GM12878 (cell line): ENCODE measurements at regions not wholly inside any gene's neighbourhood (a gene's known extent, or its start where the extent isn't known, plus 50 kb on each side); places are given as distances from the start of the nearest gene placed in this dataset.

Experiments used
- ATAC-seq: fragments of 200-7000 bp; cut with Tn5 transposase; 3 replicates; pipeline ENCODE4 v1.9.1; 2020; ENCODE audit warnings: mild to moderate bottlenecking, moderate library complexity
- BruUV-seq: library from RNA; stranded (reverse); fragments of 400-500 nt; replicated peaks from 2 replicates; lab custom pipeline; 2021; lab: Mats Ljungman, UMichigan
- CTCF ChIA-PET: fragments of 300-600 bp; sonication (Branson Sonifier 250); formaldehyde crosslinking; extraction: SDS; loops from one replicate; lab custom pipeline; 2021; ENCODE audit warnings: inconsistent platforms; lab: Yijun Ruan, JAX
- POLR2A ChIA-PET: fragments of 350-600 bp; formaldehyde crosslinking; extraction: SDS; loops from one replicate; lab custom pipeline; 2021; ENCODE audit warnings: inconsistent platforms; lab: Charles Lee
- RAD21 ChIA-PET: fragments of 300-600 bp; sonication (Branson Sonifier 250); formaldehyde crosslinking; loops from one replicate; lab custom pipeline; 2023; ENCODE audit warnings: antibody characterized with exemption; ENCODE audit not compliant: unreplicated experiment; lab: Charles Lee
- SMC1A ChIA-PET: fragments of 300-600 bp; sonication (Branson Sonifier 250); formaldehyde crosslinking; loops from one replicate; lab custom pipeline; 2023; ENCODE audit not compliant: unreplicated experiment, uncharacterized antibody; lab: Charles Lee
- DNase-seq: peaks from one replicate; pipeline ENCODE4 v3.0.0-alpha.2; 2011; ENCODE audit warnings: low read depth, low spot score
- FAIRE-seq: peaks from 3 replicates; lab custom pipeline; 2011; peaks lifted over from hg19 to GRCh38; lab: Jason Lieb, UNC
- H2AFZ ChIP-seq: 2 replicates; pipeline ENCODE4 v1.6.0; 2011; ENCODE audit warnings: low read depth, low read length, control low read depth; ENCODE audit not compliant: control insufficient read depth
- H3K27ac ChIP-seq: 2 replicates; pipeline ENCODE4 v1.5.1; 2011; ENCODE audit warnings: control low read depth; ENCODE audit not compliant: control insufficient read depth, insufficient read depth
- H3K27me3 ChIP-seq, 2 experiments: replicated peaks in 1 of 2; 2 replicates each; pipeline versions ENCODE4 v1.6.0 to v1.6.1; 2011; ENCODE audit warnings: low read length in 1 of 2; ENCODE audit not compliant: control insufficient read depth in 2 of 2, insufficient read depth in 2 of 2
- H3K36me3 ChIP-seq, 2 experiments: 2 replicates each; pipeline ENCODE4 v1.5.1; 2011; ENCODE audit warnings: low read length in 1 of 2; ENCODE audit not compliant: control insufficient read depth in 2 of 2, insufficient read depth in 2 of 2
- H3K4me1 ChIP-seq: 2 replicates; pipeline ENCODE4 v1.6.1; 2011; ENCODE audit warnings: mild to moderate bottlenecking, low read length, moderate library complexity, mixed read lengths; ENCODE audit not compliant: control insufficient read depth, insufficient read depth
- H3K4me2 ChIP-seq: 2 replicates; pipeline ENCODE4 v1.6.0; 2011; ENCODE audit warnings: control low read depth; ENCODE audit not compliant: control insufficient read depth, insufficient read depth
- H3K4me3 ChIP-seq: fragments of 200-600 bp; sonication (generic); 2 replicates; pipeline ENCODE4 v1.5.1; 2016
- H3K79me2 ChIP-seq: 2 replicates; pipeline ENCODE4 v1.6.0; 2011; ENCODE audit warnings: low read length; ENCODE audit not compliant: control insufficient read depth, insufficient read depth
- H3K9ac ChIP-seq: 2 replicates; pipeline ENCODE4 v1.8.0; 2011; ENCODE audit warnings: low read length, control low read depth, mixed read lengths; ENCODE audit not compliant: control insufficient read depth, insufficient read depth
- H3K9me3 ChIP-seq: replicated peaks from 3 replicates; pipeline ENCODE4 v1.5.1; 2011; ENCODE audit warnings: mild to moderate bottlenecking, low read length; ENCODE audit not compliant: control insufficient read depth, insufficient read depth
- H4K20me1 ChIP-seq: 2 replicates; pipeline ENCODE4 v1.6.0; 2011; ENCODE audit not compliant: control insufficient read depth, insufficient read depth
- ETV6 ChIP-seq, 2 experiments: fragments of 450-650 bp in 1 of 2; IDR thresholded peaks in 1 of 2; conservative IDR thresholded peaks in 1 of 2; 2 replicates each; pipeline ENCODE4 v1.6.1; 2014; ENCODE audit warnings: antibody characterized with exemption in 1 of 2, borderline replicate concordance in 1 of 2, low read depth in 1 of 2, mild to moderate bottlenecking in 1 of 2, moderate library complexity in 1 of 2
- IRF3 ChIP-seq: fragments of 450-650 bp; IDR thresholded peaks from 2 replicates; pipeline ENCODE4 v1.6.1; 2014; ENCODE audit warnings: mild to moderate bottlenecking
- SMAD1 ChIP-seq: fragments of 450-650 bp; IDR thresholded peaks from 2 replicates; pipeline ENCODE4 v1.6.1; 2018; ENCODE audit warnings: mild to moderate bottlenecking, low read depth; ENCODE audit not compliant: partially characterized antibody
- ZNF384 ChIP-seq: IDR thresholded peaks from 2 replicates; pipeline ENCODE4 v1.6.1; 2012; ENCODE audit warnings: low read depth, mild to moderate bottlenecking, low read length, improper control_type of control experiment, borderline replicate concordance
- WGBS: methylation state at CpG from one replicate; pipeline ENCODE4 v1.1.6; 2016; ENCODE audit warnings: low lambda C conversion rate; ENCODE audit not compliant: insufficient replicate concordance, insufficient coverage; ENCODE audit errors: missing lambda C conversion rate; 5-methylcytosine and 5-hydroxymethylcytosine counted together
- in situ Hi-C: fragments of 300-500 bp; cut with MboI; formaldehyde crosslinking; loops from 9 replicates; pipeline ENCODE4 v1.14.3; 2018; ENCODE audit warnings: mixed read lengths
- intact Hi-C: fragments of 100-400 bp; cut with micrococcal nuclease; formaldehyde crosslinking; loops from one replicate; pipeline ENCODE4 v1.14.2; 2022; ENCODE audit not compliant: unreplicated experiment

- ATAC-seq: no peak
- intact Hi-C loops: no loop called here
- FAIRE-seq: no peak
- CTCF ChIA-PET: interaction anchor here (0.9 kb wide), 1 partner anchor 13 kb away, joined by 3 read pairs; no protein-coding TSS in a partner anchor
- H3K9ac ChIP-seq: no peak overlapping the region
- SMC1A ChIA-PET: interaction anchor here (0.8 to 1.1 kb wide), 2 partner anchors 18 to 208 kb away, joined by 3 read pairs; no protein-coding TSS in a partner anchor
- in situ Hi-C loops: no loop called here
- H3K36me3 ChIP-seq: no peaks in the 10 kb centered on the region
- H3K79me2 ChIP-seq: no peaks in the 10 kb centered on the region
- WGBS: 49% methylated on average over 2 of the region's 2 CpGs
- no peak overlapping the region for H3K4me3 ChIP-seq
- H3K27ac ChIP-seq: no peak overlapping the region
- H3K4me1 ChIP-seq: no peaks in the 10 kb centered on the region
- H3K27me3 ChIP-seq: no peaks in the 10 kb centered on the region
- DNase-seq: no peak
- H3K9me3 ChIP-seq: no peaks in the 10 kb centered on the region
- no peak overlapping the region for H3K4me2 ChIP-seq
- RAD21 ChIA-PET: no interaction called here
- H2AFZ ChIP-seq: no peak overlapping the region
- POLR2A ChIA-PET: no interaction called here
- BruUV-seq: no TSS peak
- no peaks in the 10 kb centered on the region for H4K20me1 ChIP-seq
- TF ChIP-seq SMAD1 (peak; percentile 57), ZNF384 (no peak)
Measured at GRCh38 chr1:168903237-168903830, 174.3 kb upstream of the DPT start.

- Histone ChIP-seq H3K27ac (no peak overlapping the region), H3K79me2 (no peaks in the 10 kb centered on the region), H3K4me3 (no peak overlapping the region), H3K36me3 (no peaks in the 10 kb centered on the region), H4K20me1 (no peaks in the 10 kb centered on the region), H3K9me3 (no peaks in the 10 kb centered on the region), H3K27me3 (no peaks in the 10 kb centered on the region; a peak in 1 of 4 replicates), H3K4me2 (no peak overlapping the region), H3K4me1 (no peaks in the 10 kb centered on the region), H3K9ac (no peak overlapping the region), H2AFZ (no peak overlapping the region)
- no peak for DNase-seq
- CTCF ChIA-PET: no interaction called here
- POLR2A ChIA-PET: interaction anchor here (0.7 kb wide), 1 partner anchor 174 kb away, joined by 3 read pairs; no protein-coding TSS in a partner anchor
- intact Hi-C loops (no loop called here), in situ Hi-C loops (no loop called here)
- RAD21 ChIA-PET: interaction anchor here (0.6 to 1.0 kb wide), 2 partner anchors 14 to 61 kb away, joined by 3 read pairs; no protein-coding TSS in a partner anchor
- no TSS peak for BruUV-seq
- FAIRE-seq: no peak
- no peak for ATAC-seq
- no peak for TF ChIP-seq IRF3
- no peak for TF ChIP-seq ETV6 (conservative IDR thresholded peaks at IDR 0.05 in 1 of 2, IDR thresholded peaks at IDR 0.05 in 1 of 2; ENCODE audit: borderline replicate concordance in 1 of 2, low read depth in 1 of 2)
- SMC1A ChIA-PET: interaction anchor here (0.9 to 1.0 kb wide), 3 partner anchors 9 to 130 kb away, joined by 4 read pairs; no protein-coding TSS in a partner anchor
- 21% methylated on average over 2 of the region's 2 CpGs for WGBS
Measured at GRCh38 chr1:168905633-168906032, 176.6 kb upstream of the DPT start.
